H1 (cell line): ENCODE measurements at regions not wholly inside any gene's neighbourhood (a gene's known extent, or its start where the extent isn't known, plus 50 kb on each side); places are given as distances from the start of the nearest gene placed in this dataset.

Experiments
- CTCF ChIA-PET: fragments of 300-600 bp; sonication (Branson Sonifier 250); formaldehyde crosslinking; loops from one replicate; lab custom pipeline; 2021; ENCODE audit not compliant: partially characterized antibody; lab: Charles Lee
- POLR2A ChIA-PET: fragments of 300-600 bp; sonication (Branson Sonifier 250); formaldehyde crosslinking; loops from one replicate; lab custom pipeline; 2021; ENCODE audit warnings: inconsistent platforms; ENCODE audit not compliant: partially characterized antibody; lab: Charles Lee
- DNase-seq, 2 experiments: peaks; one replicate each; pipeline versions ENCODE4 v3.0.0 to v3.0.0-alpha.2; 2010 to 2022; ENCODE audit warnings: low spot score in 2 of 2, low read depth in 1 of 2, mixed read lengths in 1 of 2
- FAIRE-seq: peaks from 2 replicates; lab custom pipeline; 2011; peaks lifted over from hg19 to GRCh38; lab: Jason Lieb, UNC
- H2AFZ ChIP-seq: 2 replicates; pipeline ENCODE4 v1.8.1; 2012; ENCODE audit warnings: low read length, inconsistent platforms
- H2AK5ac ChIP-seq: 2 replicates; pipeline ENCODE4 v1.6.1; 2013; ENCODE audit warnings: low read depth, low read length
- H2BK120ac ChIP-seq: replicated peaks from 2 replicates; pipeline ENCODE3; 2013; ENCODE audit warnings: low read depth, low read length, inconsistent platforms
- H2BK12ac ChIP-seq: 2 replicates; pipeline ENCODE4 v1.6.1; 2013; ENCODE audit warnings: low read depth, low read length
- H2BK15ac ChIP-seq: 2 replicates; pipeline ENCODE4 v1.6.1; 2013; ENCODE audit warnings: low read length
- H2BK20ac ChIP-seq: 2 replicates; pipeline ENCODE4 v1.6.1; 2013; ENCODE audit warnings: low read length
- H2BK5ac ChIP-seq: 2 replicates; pipeline ENCODE4 v1.6.1; 2013; ENCODE audit warnings: low read depth, low read length
- H3K14ac ChIP-seq: 2 replicates; pipeline ENCODE4 v1.6.1; 2013; ENCODE audit warnings: inconsistent platforms; ENCODE audit not compliant: insufficient read length
- H3K18ac ChIP-seq: 2 replicates; pipeline ENCODE4 v1.6.1; 2013; ENCODE audit warnings: low read length; ENCODE audit errors: extremely low read depth
- H3K23ac ChIP-seq: 2 replicates; pipeline ENCODE4 v1.6.1; 2013; ENCODE audit warnings: inconsistent platforms; ENCODE audit not compliant: insufficient read length
- H3K23me2 ChIP-seq: 2 replicates; pipeline ENCODE4 v1.6.1; 2013; ENCODE audit warnings: low read depth, low read length
- H3K27ac ChIP-seq: 2 replicates; pipeline ENCODE4 v1.6.1; 2011; ENCODE audit warnings: low read depth, low read length, inconsistent platforms
- H3K27me3 ChIP-seq, 4 experiments: replicated peaks in 1 of 4; 1 replicate in 1 of 4; 2 replicates in 3 of 4; pipeline versions ENCODE4 v1.6.1 to v1.8.1; 2011 to 2013; ENCODE audit warnings: low read length in 3 of 4, mild to moderate bottlenecking in 3 of 4, inconsistent platforms in 2 of 4, mixed read lengths in 2 of 4, moderate library complexity in 1 of 4; ENCODE audit not compliant: control insufficient read depth in 3 of 4, insufficient read depth in 3 of 4; ENCODE audit errors: extremely low read depth in 1 of 4
- H3K36me3 ChIP-seq, 4 experiments: 2 replicates each; pipeline versions ENCODE4 v1.6.1 to v1.8.1; 2011 to 2013; ENCODE audit warnings: mild to moderate bottlenecking in 4 of 4, low read length in 3 of 4, moderate library complexity in 2 of 4, control low read depth in 1 of 4, inconsistent platforms in 1 of 4; ENCODE audit not compliant: insufficient read depth in 4 of 4, control insufficient read depth in 2 of 4
- H3K4ac ChIP-seq: replicated peaks from 2 replicates; pipeline ENCODE3; 2013; ENCODE audit warnings: low read length, low read depth, mixed read lengths, inconsistent platforms; ENCODE audit not compliant: insufficient read length
- H3K4me1 ChIP-seq, 4 experiments: replicated peaks in 1 of 4; 1 replicate in 1 of 4; 2 replicates in 3 of 4; pipeline versions ENCODE4 v1.6.1 to v1.8.1; 2011 to 2013; ENCODE audit warnings: low read length in 3 of 4, inconsistent platforms in 2 of 4, mixed read lengths in 1 of 4; ENCODE audit not compliant: insufficient read depth in 4 of 4, control insufficient read depth in 3 of 4
- H3K4me2 ChIP-seq, 2 experiments: 2 replicates each; pipeline versions ENCODE4 v1.6.1 to v1.8.1; 2011 to 2013; ENCODE audit warnings: low read depth in 2 of 2, low read length in 2 of 2, control low read depth in 1 of 2, inconsistent platforms in 1 of 2, mild to moderate bottlenecking in 1 of 2; ENCODE audit not compliant: insufficient read depth in 1 of 2
- H3K4me3 ChIP-seq, 4 experiments: fragments of 200-600, 300-600 bp in 1 of 4; sonication (generic), shearing (Covaris generic), sonication (Bioruptor Twin) in 1 of 4; 2 replicates each; pipeline versions ENCODE4 v1.5.1 to v1.8.1; 2011 to 2016; ENCODE audit warnings: low read length in 4 of 4, low read depth in 3 of 4, control low read depth in 2 of 4, inconsistent platforms in 2 of 4, mild to moderate bottlenecking in 2 of 4, mixed read lengths in 1 of 4, moderate library complexity in 1 of 4; ENCODE audit not compliant: insufficient read depth in 2 of 4; ENCODE audit errors: extremely low read depth in 1 of 4
- H3K56ac ChIP-seq: replicated peaks from 2 replicates; pipeline ENCODE3; 2013; ENCODE audit warnings: low read depth, mild to moderate bottlenecking, mixed read lengths, low read length, inconsistent platforms; ENCODE audit not compliant: insufficient read length
- H3K79me1 ChIP-seq: 2 replicates; pipeline ENCODE4 v1.6.1; 2013; ENCODE audit warnings: low read depth, low read length, control low read depth
- H3K79me2 ChIP-seq, 2 experiments: 2 replicates each; pipeline versions ENCODE4 v1.6.1 to v1.8.1; 2012 to 2013; ENCODE audit warnings: low read length in 2 of 2, mild to moderate bottlenecking in 2 of 2, inconsistent platforms in 1 of 2; ENCODE audit not compliant: insufficient read depth in 2 of 2, control insufficient read depth in 1 of 2
- H3K9ac ChIP-seq, 4 experiments: replicated peaks in 1 of 4; 1 replicate in 1 of 4; 2 replicates in 3 of 4; pipeline versions ENCODE4 v1.6.1 to v1.8.1; 2011 to 2013; ENCODE audit warnings: low read depth in 3 of 4, low read length in 3 of 4, control low read depth in 2 of 4, mild to moderate bottlenecking in 2 of 4, moderate library complexity in 2 of 4, inconsistent platforms in 1 of 4; ENCODE audit errors: extremely low read depth in 1 of 4
- H3K9me3 ChIP-seq, 2 experiments: 2 replicates each; pipeline versions ENCODE4 v1.6.1 to v1.8.1; 2012 to 2013; ENCODE audit warnings: mild to moderate bottlenecking in 2 of 2, moderate library complexity in 2 of 2, control low read depth in 1 of 2, inconsistent platforms in 1 of 2, low read depth in 1 of 2, low read length in 1 of 2, mixed read lengths in 1 of 2; ENCODE audit not compliant: insufficient read depth in 2 of 2
- H4K20me1 ChIP-seq, 2 experiments: replicated peaks in 1 of 2; 2 replicates each; pipeline versions ENCODE3 to v1.8.1; 2011 to 2013; ENCODE audit warnings: inconsistent platforms in 2 of 2, low read length in 2 of 2, mild to moderate bottlenecking in 1 of 2; ENCODE audit not compliant: insufficient read depth in 2 of 2, control insufficient read depth in 1 of 2
- H4K5ac ChIP-seq: 2 replicates; pipeline ENCODE4 v1.6.1; 2013; ENCODE audit warnings: low read length, low read depth, mixed read lengths, inconsistent platforms; ENCODE audit not compliant: insufficient read length
- H4K8ac ChIP-seq: 2 replicates; pipeline ENCODE4 v1.8.0; 2013; ENCODE audit warnings: mild to moderate bottlenecking, moderate library complexity, low read length, inconsistent platforms; ENCODE audit not compliant: insufficient read depth; ENCODE audit errors: extremely low read depth
- H4K91ac ChIP-seq: replicated peaks from 2 replicates; pipeline ENCODE3; 2013; ENCODE audit warnings: low read length, mixed read lengths, inconsistent platforms; ENCODE audit not compliant: insufficient read length
- CBX5 ChIP-seq: fragments of 300-800, 300-1000 bp; sonication (generic); IDR thresholded peaks from 2 replicates; pipeline ENCODE4 v1.7.1; 2016; ENCODE audit warnings: antibody characterized with exemption, low read length, low read depth
- CHD1 ChIP-seq: IDR thresholded peaks from 2 replicates; pipeline ENCODE4 v1.6.1; 2012; ENCODE audit warnings: low read depth, low read length, improper control_type of control experiment
- CHD2 ChIP-seq: IDR thresholded peaks from 2 replicates; pipeline ENCODE4 v1.6.1; 2012; ENCODE audit warnings: low read length, improper control_type of control experiment
- HDAC2 ChIP-seq, 2 experiments: fragments of 300-600 bp in 1 of 2; sonication (generic) in 1 of 2; IDR thresholded peaks; 2 replicates each; pipeline ENCODE4 v1.6.1; 2011 to 2012; ENCODE audit warnings: low read depth in 2 of 2, low read length in 2 of 2, mild to moderate bottlenecking in 2 of 2, moderate library complexity in 2 of 2, borderline replicate concordance in 1 of 2, inconsistent platforms in 1 of 2
- NANOG ChIP-seq: IDR thresholded peaks from 2 replicates; pipeline ENCODE4 v1.6.1; 2011; ENCODE audit warnings: low read length, low read depth, mild to moderate bottlenecking, inconsistent platforms; ENCODE audit not compliant: insufficient read depth, poor library complexity, severe bottlenecking
- POLR2A ChIP-seq, 2 experiments: IDR thresholded peaks; 1 replicate in 1 of 2; 2 replicates in 1 of 2; pipeline ENCODE4 v1.6.1; 2011; ENCODE audit warnings: low read depth in 2 of 2, low read length in 2 of 2, mild to moderate bottlenecking in 2 of 2; ENCODE audit errors: control extremely low read depth in 1 of 2
- SP1 ChIP-seq: IDR thresholded peaks from 2 replicates; pipeline ENCODE4 v1.6.1; 2011; ENCODE audit warnings: low read depth, low read length
- TAF1 ChIP-seq: IDR thresholded peaks from 2 replicates; pipeline ENCODE4 v1.6.1; 2011; ENCODE audit warnings: mild to moderate bottlenecking, low read depth, low read length
- TBP ChIP-seq: IDR thresholded peaks from 2 replicates; pipeline ENCODE4 v1.6.1; 2011; ENCODE audit warnings: low read depth, low read length, improper control_type of control experiment
- WGBS, 2 experiments: shearing (Covaris generic) in 1 of 2; methylation state at CpG; one replicate each; pipeline versions ENCODE4 v1.1.6 to v1.1.7; 2013 to 2015; ENCODE audit warnings: low lambda C conversion rate in 2 of 2, mixed read lengths in 2 of 2, inconsistent platforms in 1 of 2, low coverage in 1 of 2, missing lambda C conversion rate in 1 of 2; ENCODE audit not compliant: insufficient replicate concordance in 2 of 2, insufficient coverage in 1 of 2, insufficient read length in 1 of 2; ENCODE audit errors: extremely low coverage in 1 of 2, missing lambda C conversion rate in 1 of 2; 5-methylcytosine and 5-hydroxymethylcytosine counted together

GRCh38 chr11:90587896-90588295, 365.0 kb upstream of the CHORDC1 start:
- Histone ChIP-seq H3K4me1 (peaks cover 0 to 6% (median 0%) of the 10 kb centered on the region in 4 experiments; a peak in 1 of 7 replicates), H3K56ac (no peak overlapping the region), H2BK15ac (no peak overlapping the region), H4K8ac (no peak overlapping the region), H2AFZ (no peak overlapping the region), H3K27ac (no peak overlapping the region), H2BK120ac (no peak overlapping the region), H3K4ac (no peak overlapping the region), H3K14ac (no peak overlapping the region), H2BK12ac (no peak overlapping the region), H2BK5ac (no peak overlapping the region), H3K4me3 (no peak overlapping the region)
- FAIRE-seq (no peak), DNase-seq (no peak)
- ChIA-PET CTCF (no interaction called here), POLR2A (no interaction called here)
- WGBS, 2 experiments = 90% methylated on average over 5 of the region's 7 CpGs; no CpG with 5 or more reads in 1 of the 2 experiments
- TF ChIP-seq TAF1 (no peak), TBP (no peak), CHD2 (no peak), SP1 (no peak), NANOG (no peak), HDAC2 (IDR thresholded peaks at IDR 0.05; ENCODE audit: borderline replicate concordance in 1 of 2, low read depth in 2 of 2, low read length in 2 of 2) (no peak), CHD1 (no peak), POLR2A (IDR thresholded peaks at IDR 0.05; ENCODE audit: control extremely low read depth in 1 of 2, low read depth in 2 of 2, low read length in 2 of 2) (no peak), CBX5 (no peak)
- TF ChIP-seq, all 59 proteins: peak for 0
- H3K23ac ChIP-seq = no peak overlapping the region
- H4K91ac ChIP-seq = no peak overlapping the region
- H3K36me3 ChIP-seq = no peaks in the 10 kb centered on the region
- H3K9me3 ChIP-seq = peaks cover 3 to 5% of the 10 kb centered on the region in 2 experiments; a peak in 2 of 4 replicates
- H2AK5ac ChIP-seq = no peak overlapping the region
- no peak overlapping the region for H4K5ac ChIP-seq
- H3K23me2 ChIP-seq = no peaks in the 10 kb centered on the region
- no peaks in the 10 kb centered on the region for H3K27me3 ChIP-seq
- H3K79me2 ChIP-seq = no peaks in the 10 kb centered on the region
- H4K20me1 ChIP-seq = no peaks in the 10 kb centered on the region
- no peaks in the 10 kb centered on the region for H3K79me1 ChIP-seq
- no peak overlapping the region for H3K4me2 ChIP-seq
- H3K9ac ChIP-seq = no peak overlapping the region
- no peak overlapping the region for H2BK20ac ChIP-seq
- H3K18ac ChIP-seq = no peak overlapping the region
